ENCODE measurements at regions not wholly inside any gene's neighbourhood (a gene's known extent, or its start where the extent isn't known, plus 50 kb on each side); places are given as distances from the start of the nearest gene placed in this dataset.

- no peak for DNase-seq
- ATAC-seq (ENCODE audit: poor library complexity): no peak
- intact Hi-C loops (cut with DNase I): no loop called here
Observed at GRCh38 chr1:217373761-217374701, 256.9 kb downstream of the GPATCH2 start.

GRCh38 chr1:217372049-217372970, 258.6 kb downstream of the GPATCH2 start:
- DNase-seq: no peak
- ATAC-seq (ENCODE audit: poor library complexity): no peak
- intact Hi-C loops (cut with DNase I): no loop called here

- DNase-seq (no peak), ATAC-seq (ENCODE audit: poor library complexity) (no peak)
- intact Hi-C loops (cut with DNase I): no loop called here
Observed at GRCh38 chr1:217370757-217371156, 260.1 kb downstream of the GPATCH2 start.

- intact Hi-C loops (cut with DNase I): no loop called here
- no peak for ATAC-seq (ENCODE audit: poor library complexity)
- DNase-seq: no peak
Observed at GRCh38 chr1:217369996-217370551, 260.8 kb downstream of the GPATCH2 start.

- intact Hi-C loops (cut with DNase I): no loop called here
Observed at GRCh38 chr1:217369271-217369981, 261.5 kb downstream of the GPATCH2 start.

GRCh38 chr1:217364220-217364619, 266.7 kb downstream of the GPATCH2 start:
- DNase-seq (no peak), ATAC-seq (ENCODE audit: poor library complexity) (no peak)
- intact Hi-C loops (cut with DNase I): no loop called here

More at GRCh38 chr1:217369271-217369981, 261.5 kb downstream of the GPATCH2 start:
- DNase-seq: no peak
- ATAC-seq (ENCODE audit: poor library complexity): no peak

GRCh38 chr1:217363319-217363718, 267.6 kb downstream of the GPATCH2 start:
- DNase-seq (no peak), ATAC-seq (ENCODE audit: poor library complexity) (no peak)
- intact Hi-C loops (cut with DNase I): no loop called here

GRCh38 chr1:217360510-217360909, 270.4 kb downstream of the GPATCH2 start:
- DNase-seq: no peak
- no peak for ATAC-seq (ENCODE audit: poor library complexity)
- intact Hi-C loops (cut with DNase I): no loop called here

- ATAC-seq (ENCODE audit: poor library complexity) (no peak), DNase-seq (no peak)
- intact Hi-C loops (cut with DNase I): no loop called here
Observed at GRCh38 chr1:217354895-217355294, 276.0 kb downstream of the GPATCH2 start.

GRCh38 chr1:217348960-217349664, 281.8 kb downstream of the GPATCH2 start:
- no peak for ATAC-seq (ENCODE audit: poor library complexity)
- intact Hi-C loops (cut with DNase I): no loop called here

GRCh38 chr1:217344712-217345111, 286.2 kb downstream of the GPATCH2 start:
- intact Hi-C loops (cut with DNase I): no loop called here
- ATAC-seq (ENCODE audit: poor library complexity): peak; percentile 58

More at GRCh38 chr1:217348960-217349664, 281.8 kb downstream of the GPATCH2 start:
- DNase-seq: no peak

GRCh38 chr1:217343907-217344306, 287.0 kb downstream of the GPATCH2 start:
- intact Hi-C loops (cut with DNase I): no loop called here
- ATAC-seq (ENCODE audit: poor library complexity) (no peak), DNase-seq (no peak)

More at GRCh38 chr1:217344712-217345111, 286.2 kb downstream of the GPATCH2 start:
- DNase-seq: no peak

GRCh38 chr1:217342105-217342504, 288.8 kb downstream of the GPATCH2 start:
- DNase-seq: no peak
- ATAC-seq (ENCODE audit: poor library complexity): no peak
- intact Hi-C loops (cut with DNase I): no loop called here

GRCh38 chr1:217336724-217337123, 294.2 kb downstream of the GPATCH2 start:
- ATAC-seq (ENCODE audit: poor library complexity) (no peak), DNase-seq (no peak)
- intact Hi-C loops (cut with DNase I): no loop called here

GRCh38 chr1:217333939-217334338, 297.0 kb downstream of the GPATCH2 start:
- DNase-seq (no peak), ATAC-seq (ENCODE audit: poor library complexity) (no peak)
- intact Hi-C loops (cut with DNase I): no loop called here

- intact Hi-C loops (cut with DNase I): no loop called here
Observed at GRCh38 chr1:217332431-217333065, 298.3 kb downstream of the GPATCH2 start.

GRCh38 chr1:217331698-217332097, 299.2 kb downstream of the GPATCH2 start:
- DNase-seq (no peak), ATAC-seq (ENCODE audit: poor library complexity) (peak; percentile 43)
- intact Hi-C loops (cut with DNase I): no loop called here

More at GRCh38 chr1:217332431-217333065, 298.3 kb downstream of the GPATCH2 start:
- ATAC-seq (ENCODE audit: poor library complexity) (peak; percentile 48), DNase-seq (peak; percentile 44)
